Glutamatergic neuron (in vitro differentiated cells): ENCODE measurements at regions not wholly inside any gene's neighbourhood (a gene's known extent, or its start where the extent isn't known, plus 50 kb on each side); places are given as distances from the start of the nearest gene placed in this dataset.

Experiments
- DNase-seq: peaks from one replicate; pipeline ENCODE4 v3.0.0; 2022
- H3K27ac Mint-ChIP-seq: one replicate; pipeline ENCODE4 v1.8.0; 2020; ENCODE audit warnings: mild to moderate bottlenecking, mixed read lengths, inconsistent platforms; ENCODE audit not compliant: unreplicated experiment
- H3K27me3 Mint-ChIP-seq: one replicate; pipeline ENCODE4 v1.8.0; 2020; ENCODE audit warnings: mild to moderate bottlenecking, moderate library complexity, mixed read lengths, inconsistent platforms; ENCODE audit not compliant: unreplicated experiment
- H3K36me3 Mint-ChIP-seq: one replicate; pipeline ENCODE4 v1.8.0; 2020; ENCODE audit warnings: mild to moderate bottlenecking, mixed read lengths, inconsistent platforms; ENCODE audit not compliant: unreplicated experiment
- H3K4me1 Mint-ChIP-seq: one replicate; pipeline ENCODE4 v1.8.0; 2020; ENCODE audit warnings: mild to moderate bottlenecking, low read depth, mixed read lengths, inconsistent platforms; ENCODE audit not compliant: unreplicated experiment
- H3K4me3 Mint-ChIP-seq: one replicate; pipeline ENCODE4 v1.8.0; 2020; ENCODE audit warnings: mild to moderate bottlenecking, mixed read lengths, inconsistent platforms; ENCODE audit not compliant: unreplicated experiment
- H3K9me3 Mint-ChIP-seq: one replicate; pipeline ENCODE4 v1.8.0; 2020; ENCODE audit warnings: mild to moderate bottlenecking, moderate library complexity, mixed read lengths, inconsistent platforms; ENCODE audit not compliant: unreplicated experiment
- CTCF ChIP-seq: fragments of 200-600 bp; sonication (generic); IDR thresholded peaks from one replicate; pipeline ENCODE4 v1.5.0; 2021; ENCODE audit not compliant: partially characterized antibody, unreplicated experiment

GRCh38 chr3:139216958-139217357 lies 126.9 kb upstream of the MRPS22 start:
- no peaks in the 10 kb centered on the region for H3K4me1 Mint-ChIP-seq
- no peaks in the 10 kb centered on the region for H3K27me3 Mint-ChIP-seq
- no peak for TF ChIP-seq CTCF
- no peak overlapping the region for H3K4me3 Mint-ChIP-seq
- no peak overlapping the region for H3K27ac Mint-ChIP-seq
- DNase-seq: no peak
- H3K36me3 Mint-ChIP-seq: no peaks in the 10 kb centered on the region
- no peaks in the 10 kb centered on the region for H3K9me3 Mint-ChIP-seq

- Mint-ChIP-seq H3K4me1 (no peaks in the 10 kb centered on the region), H3K27ac (no peak overlapping the region), H3K27me3 (no peaks in the 10 kb centered on the region), H3K36me3 (no peaks in the 10 kb centered on the region), H3K4me3 (no peak overlapping the region), H3K9me3 (no peaks in the 10 kb centered on the region)
- no peak for DNase-seq
- no peak for TF ChIP-seq CTCF
Measured at GRCh38 chr3:139217633-139218032, 126.2 kb upstream of the MRPS22 start.

GRCh38 chr3:139218046-139218445 lies 125.8 kb upstream of the MRPS22 start:
- H3K4me3 Mint-ChIP-seq: no peak overlapping the region
- H3K27me3 Mint-ChIP-seq: no peaks in the 10 kb centered on the region
- H3K4me1 Mint-ChIP-seq: no peaks in the 10 kb centered on the region
- no peak for DNase-seq
- no peaks in the 10 kb centered on the region for H3K36me3 Mint-ChIP-seq
- no peak for TF ChIP-seq CTCF
- H3K27ac Mint-ChIP-seq: no peak overlapping the region
- no peaks in the 10 kb centered on the region for H3K9me3 Mint-ChIP-seq

- H3K27ac Mint-ChIP-seq: no peak overlapping the region
- H3K27me3 Mint-ChIP-seq: no peaks in the 10 kb centered on the region
- TF ChIP-seq CTCF: no peak
- no peak overlapping the region for H3K4me3 Mint-ChIP-seq
- H3K9me3 Mint-ChIP-seq: no peaks in the 10 kb centered on the region
- H3K4me1 Mint-ChIP-seq: no peaks in the 10 kb centered on the region
- H3K36me3 Mint-ChIP-seq: no peaks in the 10 kb centered on the region
- no peak for DNase-seq
Measured at GRCh38 chr3:139219463-139219862, 124.4 kb upstream of the MRPS22 start.

- H3K4me1 Mint-ChIP-seq: no peaks in the 10 kb centered on the region
- no peak overlapping the region for H3K27ac Mint-ChIP-seq
Measured at GRCh38 chr3:139222100-139222657, 121.6 kb upstream of the MRPS22 start.

More at GRCh38 chr3:139222100-139222657, 121.6 kb upstream of the MRPS22 start:
- no peaks in the 10 kb centered on the region for H3K36me3 Mint-ChIP-seq
- H3K27me3 Mint-ChIP-seq: peaks cover 2% of the 10 kb centered on the region
- H3K4me3 Mint-ChIP-seq: no peak overlapping the region
- no peak for DNase-seq
- TF ChIP-seq CTCF: no peak
- H3K9me3 Mint-ChIP-seq: no peaks in the 10 kb centered on the region
